HEK293 (cell line): ENCODE measurements at regions not wholly inside any gene's neighbourhood (a gene's known extent, or its start where the extent isn't known, plus 50 kb on each side); places are given as distances from the start of the nearest gene placed in this dataset.

Experiments
- ZNF549 ChIP-seq: fragments of 450-650 bp; IDR thresholded peaks from 2 replicates; pipeline ENCODE4 v1.5.1; 2018; ENCODE audit warnings: missing biosample characterization, missing genetic modification characterization, mild to moderate bottlenecking, inconsistent platforms, moderate library complexity
- TF ChIP-seq, protein P1 (sequence below): fragments of 450-650 bp; formaldehyde crosslinking; IDR thresholded peaks from 2 replicates; pipeline ENCODE4 v1.5.1; 2016; ENCODE audit warnings: missing biosample characterization, missing genetic modification characterization
- TF ChIP-seq, protein P2 (sequence below): fragments of 450-650 bp; formaldehyde crosslinking; IDR thresholded peaks from 2 replicates; pipeline ENCODE4 v1.5.1; 2016; ENCODE audit warnings: missing biosample characterization, missing genetic modification characterization

- TF ChIP-seq, protein P1, sequence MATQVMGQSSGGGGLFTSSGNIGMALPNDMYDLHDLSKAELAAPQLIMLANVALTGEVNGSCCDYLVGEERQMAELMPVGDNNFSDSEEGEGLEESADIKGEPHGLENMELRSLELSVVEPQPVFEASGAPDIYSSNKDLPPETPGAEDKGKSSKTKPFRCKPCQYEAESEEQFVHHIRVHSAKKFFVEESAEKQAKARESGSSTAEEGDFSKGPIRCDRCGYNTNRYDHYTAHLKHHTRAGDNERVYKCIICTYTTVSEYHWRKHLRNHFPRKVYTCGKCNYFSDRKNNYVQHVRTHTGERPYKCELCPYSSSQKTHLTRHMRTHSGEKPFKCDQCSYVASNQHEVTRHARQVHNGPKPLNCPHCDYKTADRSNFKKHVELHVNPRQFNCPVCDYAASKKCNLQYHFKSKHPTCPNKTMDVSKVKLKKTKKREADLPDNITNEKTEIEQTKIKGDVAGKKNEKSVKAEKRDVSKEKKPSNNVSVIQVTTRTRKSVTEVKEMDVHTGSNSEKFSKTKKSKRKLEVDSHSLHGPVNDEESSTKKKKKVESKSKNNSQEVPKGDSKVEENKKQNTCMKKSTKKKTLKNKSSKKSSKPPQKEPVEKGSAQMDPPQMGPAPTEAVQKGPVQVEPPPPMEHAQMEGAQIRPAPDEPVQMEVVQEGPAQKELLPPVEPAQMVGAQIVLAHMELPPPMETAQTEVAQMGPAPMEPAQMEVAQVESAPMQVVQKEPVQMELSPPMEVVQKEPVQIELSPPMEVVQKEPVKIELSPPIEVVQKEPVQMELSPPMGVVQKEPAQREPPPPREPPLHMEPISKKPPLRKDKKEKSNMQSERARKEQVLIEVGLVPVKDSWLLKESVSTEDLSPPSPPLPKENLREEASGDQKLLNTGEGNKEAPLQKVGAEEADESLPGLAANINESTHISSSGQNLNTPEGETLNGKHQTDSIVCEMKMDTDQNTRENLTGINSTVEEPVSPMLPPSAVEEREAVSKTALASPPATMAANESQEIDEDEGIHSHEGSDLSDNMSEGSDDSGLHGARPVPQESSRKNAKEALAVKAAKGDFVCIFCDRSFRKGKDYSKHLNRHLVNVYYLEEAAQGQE (tag by site-specific recombination): no peak
- TF ChIP-seq, protein P2, sequence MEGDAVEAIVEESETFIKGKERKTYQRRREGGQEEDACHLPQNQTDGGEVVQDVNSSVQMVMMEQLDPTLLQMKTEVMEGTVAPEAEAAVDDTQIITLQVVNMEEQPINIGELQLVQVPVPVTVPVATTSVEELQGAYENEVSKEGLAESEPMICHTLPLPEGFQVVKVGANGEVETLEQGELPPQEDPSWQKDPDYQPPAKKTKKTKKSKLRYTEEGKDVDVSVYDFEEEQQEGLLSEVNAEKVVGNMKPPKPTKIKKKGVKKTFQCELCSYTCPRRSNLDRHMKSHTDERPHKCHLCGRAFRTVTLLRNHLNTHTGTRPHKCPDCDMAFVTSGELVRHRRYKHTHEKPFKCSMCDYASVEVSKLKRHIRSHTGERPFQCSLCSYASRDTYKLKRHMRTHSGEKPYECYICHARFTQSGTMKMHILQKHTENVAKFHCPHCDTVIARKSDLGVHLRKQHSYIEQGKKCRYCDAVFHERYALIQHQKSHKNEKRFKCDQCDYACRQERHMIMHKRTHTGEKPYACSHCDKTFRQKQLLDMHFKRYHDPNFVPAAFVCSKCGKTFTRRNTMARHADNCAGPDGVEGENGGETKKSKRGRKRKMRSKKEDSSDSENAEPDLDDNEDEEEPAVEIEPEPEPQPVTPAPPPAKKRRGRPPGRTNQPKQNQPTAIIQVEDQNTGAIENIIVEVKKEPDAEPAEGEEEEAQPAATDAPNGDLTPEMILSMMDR (tag by site-specific recombination): no peak
- no peak for TF ChIP-seq ZNF549
Observed at GRCh38 chr1:214977110-214977509, 105.4 kb upstream of the KCNK2 start.
